Neural progenitor cell (in vitro differentiated cells): ENCODE measurements at regions not wholly inside any gene's neighbourhood (a gene's known extent, or its start where the extent isn't known, plus 50 kb on each side); places are given as distances from the start of the nearest gene placed in this dataset.

Source experiments
- EZH2 ChIP-seq: fragments of 200-600 bp; sonication (generic); IDR thresholded peaks from 2 replicates; pipeline ENCODE4 v1.6.1; 2017; ENCODE audit warnings: antibody characterized with exemption, mild to moderate bottlenecking, moderate library complexity
- EZH2phosphoT487 ChIP-seq: fragments of 200-600 bp; sonication (generic); IDR thresholded peaks from 2 replicates; pipeline ENCODE4 v1.6.1; 2017; ENCODE audit warnings: antibody characterized with exemption
- TF ChIP-seq, protein P1 (sequence below): fragments of 200-600 bp; sonication (generic); IDR thresholded peaks from 2 replicates; pipeline ENCODE4 v1.5.1; 2017; ENCODE audit warnings: antibody characterized with exemption, mild to moderate bottlenecking

GRCh38 chr1:185500001-185500626 lies 183.1 kb upstream of the IVNS1ABP start:
- TF ChIP-seq, protein P1, sequence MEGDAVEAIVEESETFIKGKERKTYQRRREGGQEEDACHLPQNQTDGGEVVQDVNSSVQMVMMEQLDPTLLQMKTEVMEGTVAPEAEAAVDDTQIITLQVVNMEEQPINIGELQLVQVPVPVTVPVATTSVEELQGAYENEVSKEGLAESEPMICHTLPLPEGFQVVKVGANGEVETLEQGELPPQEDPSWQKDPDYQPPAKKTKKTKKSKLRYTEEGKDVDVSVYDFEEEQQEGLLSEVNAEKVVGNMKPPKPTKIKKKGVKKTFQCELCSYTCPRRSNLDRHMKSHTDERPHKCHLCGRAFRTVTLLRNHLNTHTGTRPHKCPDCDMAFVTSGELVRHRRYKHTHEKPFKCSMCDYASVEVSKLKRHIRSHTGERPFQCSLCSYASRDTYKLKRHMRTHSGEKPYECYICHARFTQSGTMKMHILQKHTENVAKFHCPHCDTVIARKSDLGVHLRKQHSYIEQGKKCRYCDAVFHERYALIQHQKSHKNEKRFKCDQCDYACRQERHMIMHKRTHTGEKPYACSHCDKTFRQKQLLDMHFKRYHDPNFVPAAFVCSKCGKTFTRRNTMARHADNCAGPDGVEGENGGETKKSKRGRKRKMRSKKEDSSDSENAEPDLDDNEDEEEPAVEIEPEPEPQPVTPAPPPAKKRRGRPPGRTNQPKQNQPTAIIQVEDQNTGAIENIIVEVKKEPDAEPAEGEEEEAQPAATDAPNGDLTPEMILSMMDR = no peak
- TF ChIP-seq EZH2phosphoT487 (no peak), EZH2 (no peak)
